H54 (cell line): ENCODE measurements at regions not wholly inside any gene's neighbourhood (a gene's known extent, or its start where the extent isn't known, plus 50 kb on each side); places are given as distances from the start of the nearest gene placed in this dataset.
"Not testable (repeated sequence)": the region's sequence is repeated elsewhere in the genome, so short reads cannot be mapped to it uniquely, and the experiment has no call there.

ENCODE experiments used
- DNase-seq: peaks from one replicate; pipeline ENCODE4 v3.0.0; 2011; ENCODE audit warnings: low spot score, mixed read lengths; ENCODE audit not compliant: insufficient read length
- FAIRE-seq: peaks from 3 replicates; lab custom pipeline; 2011; peaks lifted over from hg19 to GRCh38; lab: Jason Lieb, UNC
- POLR2A ChIP-seq: IDR thresholded peaks from 2 replicates; pipeline ENCODE4 v1.6.1; 2011; ENCODE audit warnings: low read depth, mild to moderate bottlenecking, low read length

- DNase-seq: no peak
- no peak for TF ChIP-seq POLR2A
- no peak for FAIRE-seq
Measured at GRCh38 chr15:20643024-20643770, 101.6 kb upstream of the GOLGA6L6 start.

GRCh38 chr15:20642054-20642767 lies 100.6 kb upstream of the GOLGA6L6 start:
- DNase-seq: no peak
- no peak for FAIRE-seq
- TF ChIP-seq POLR2A: no peak

- FAIRE-seq, DNase-seq: not testable (repeated sequence)
Measured at GRCh38 chr15:20640427-20640826, 98.8 kb upstream of the GOLGA6L6 start.

GRCh38 chr15:20639224-20639623 lies 97.6 kb upstream of the GOLGA6L6 start:
- not testable (repeated sequence) for DNase-seq, FAIRE-seq

- FAIRE-seq, DNase-seq: not testable (repeated sequence)
Measured at GRCh38 chr15:20637499-20637898, 95.9 kb upstream of the GOLGA6L6 start.

GRCh38 chr15:20629526-20629925 lies 87.9 kb upstream of the GOLGA6L6 start:
- not testable (repeated sequence) for DNase-seq, FAIRE-seq

GRCh38 chr15:20628538-20628937 lies 86.9 kb upstream of the GOLGA6L6 start:
- not testable (repeated sequence) for DNase-seq, FAIRE-seq

GRCh38 chr15:20625469-20625868 lies 83.9 kb upstream of the GOLGA6L6 start:
- not testable (repeated sequence) for FAIRE-seq, DNase-seq

- DNase-seq, FAIRE-seq: not testable (repeated sequence)
Measured at GRCh38 chr15:20624085-20624484, 82.5 kb upstream of the GOLGA6L6 start.

GRCh38 chr15:20622117-20622516 lies 80.5 kb upstream of the GOLGA6L6 start:
- not testable (repeated sequence) for FAIRE-seq, DNase-seq

- not testable (repeated sequence) for FAIRE-seq, DNase-seq
Measured at GRCh38 chr15:20614549-20614948, 72.9 kb upstream of the GOLGA6L6 start.

- not testable (repeated sequence) for FAIRE-seq
Measured at GRCh38 chr15:20612796-20613195, 71.2 kb upstream of the GOLGA6L6 start.

GRCh38 chr15:20612356-20612755 lies 70.8 kb upstream of the GOLGA6L6 start:
- not testable (repeated sequence) for FAIRE-seq, DNase-seq

More at GRCh38 chr15:20612796-20613195, 71.2 kb upstream of the GOLGA6L6 start:
- not testable (repeated sequence) for DNase-seq

- not testable (repeated sequence) for FAIRE-seq
Measured at GRCh38 chr15:20611667-20612290, 70.2 kb upstream of the GOLGA6L6 start.

GRCh38 chr15:20608179-20608578 lies 66.6 kb upstream of the GOLGA6L6 start:
- DNase-seq, FAIRE-seq: not testable (repeated sequence)

More at GRCh38 chr15:20611667-20612290, 70.2 kb upstream of the GOLGA6L6 start:
- not testable (repeated sequence) for DNase-seq

GRCh38 chr15:20597245-20597644 lies 55.6 kb upstream of the GOLGA6L6 start:
- DNase-seq, FAIRE-seq: not testable (repeated sequence)

GRCh38 chr15:20594219-20594618 lies 52.6 kb upstream of the GOLGA6L6 start:
- DNase-seq, FAIRE-seq: not testable (repeated sequence)

GRCh38 chr15:20591936-20592335 lies 50.3 kb upstream of the GOLGA6L6 start:
- FAIRE-seq, DNase-seq: not testable (repeated sequence)
